Neuronal stem cell (in vitro differentiated cells): ENCODE measurements at regions not wholly inside any gene's neighbourhood (a gene's known extent, or its start where the extent isn't known, plus 50 kb on each side); places are given as distances from the start of the nearest gene placed in this dataset.

Experiments
- DNase-seq: peaks from one replicate; pipeline ENCODE4 v3.0.0-alpha.2; 2013; ENCODE audit warnings: low spot score
- H2AFZ ChIP-seq: one replicate; pipeline ENCODE4 v1.6.1; 2013; ENCODE audit warnings: mild to moderate bottlenecking, low read length, inconsistent platforms
- H2AK5ac ChIP-seq: 2 replicates; pipeline ENCODE4 v1.6.1; 2013; ENCODE audit warnings: low read depth, mild to moderate bottlenecking, inconsistent platforms, low read length, moderate library complexity, mixed read lengths
- H2BK120ac ChIP-seq: 2 replicates; pipeline ENCODE4 v1.6.1; 2013; ENCODE audit warnings: low read depth, mild to moderate bottlenecking, inconsistent platforms, low read length, moderate library complexity, mixed read lengths
- H2BK12ac ChIP-seq: one replicate; pipeline ENCODE4 v1.6.1; 2013; ENCODE audit warnings: low read length, inconsistent platforms
- H2BK15ac ChIP-seq: 2 replicates; pipeline ENCODE4 v1.6.1; 2013; ENCODE audit warnings: mild to moderate bottlenecking, low read length, inconsistent platforms, mixed read lengths
- H2BK5ac ChIP-seq: one replicate; pipeline ENCODE4 v1.6.1; 2013; ENCODE audit warnings: inconsistent platforms, mild to moderate bottlenecking, low read length, moderate library complexity
- H3K14ac ChIP-seq: one replicate; pipeline ENCODE4 v1.6.1; 2013; ENCODE audit warnings: low read length, inconsistent platforms
- H3K18ac ChIP-seq: 2 replicates; pipeline ENCODE4 v1.6.1; 2013; ENCODE audit warnings: low read length, inconsistent platforms
- H3K23ac ChIP-seq: 2 replicates; pipeline ENCODE4 v1.6.1; 2013; ENCODE audit warnings: low read depth, mild to moderate bottlenecking, mixed read lengths, low read length, inconsistent platforms; ENCODE audit not compliant: poor library complexity
- H3K27ac ChIP-seq: replicated peaks from 3 replicates; pipeline ENCODE4 v1.5.1; 2013; ENCODE audit warnings: low read length, inconsistent platforms
- H3K27me3 ChIP-seq, 3 experiments: 2 replicates each; pipeline ENCODE4 v1.6.1; 2013; ENCODE audit warnings: low read length in 3 of 3, mild to moderate bottlenecking in 2 of 3, inconsistent platforms in 1 of 3, low read depth in 1 of 3, mixed read lengths in 1 of 3, moderate library complexity in 1 of 3; ENCODE audit not compliant: control insufficient read depth in 3 of 3, insufficient read depth in 3 of 3
- H3K36me3 ChIP-seq, 2 donors: replicated peaks in 1 of 2; 2 replicates each; pipeline ENCODE4 v1.6.1; 2013; ENCODE audit warnings: low read length in 2 of 2; ENCODE audit not compliant: control insufficient read depth in 2 of 2, insufficient read depth in 2 of 2
- H3K4ac ChIP-seq: 2 replicates; pipeline ENCODE4 v1.6.1; 2013; ENCODE audit warnings: inconsistent platforms, mild to moderate bottlenecking, low read length, moderate library complexity
- H3K4me1 ChIP-seq, 2 donors: 1 replicate in 1 of 2; 2 replicates in 1 of 2; pipeline ENCODE4 v1.6.1; 2013; ENCODE audit warnings: low read length in 2 of 2, low read depth in 1 of 2; ENCODE audit not compliant: control insufficient read depth in 2 of 2, insufficient read depth in 1 of 2
- H3K4me2 ChIP-seq: one replicate; pipeline ENCODE4 v1.6.1; 2013; ENCODE audit warnings: mild to moderate bottlenecking, low read length, inconsistent platforms; ENCODE audit not compliant: insufficient read depth, poor library complexity, severe bottlenecking
- H3K4me3 ChIP-seq, 2 donors: 2 replicates each; pipeline ENCODE4 v1.5.1; 2013; ENCODE audit warnings: low read length in 2 of 2, mild to moderate bottlenecking in 2 of 2, inconsistent platforms in 1 of 2, moderate library complexity in 1 of 2
- H3K79me1 ChIP-seq: one replicate; pipeline ENCODE4 v1.6.1; 2013; ENCODE audit warnings: low read depth, mild to moderate bottlenecking, inconsistent platforms, low read length, moderate library complexity
- H3K9ac ChIP-seq: one replicate; pipeline ENCODE4 v1.6.1; 2013; ENCODE audit warnings: mild to moderate bottlenecking, low read depth, low read length, inconsistent platforms; ENCODE audit not compliant: poor library complexity
- H3K9me3 ChIP-seq, 2 donors: replicated peaks in 1 of 2; 2 replicates each; pipeline versions ENCODE3 to v1.6.1; 2013; ENCODE audit warnings: low read length in 2 of 2, mild to moderate bottlenecking in 2 of 2, inconsistent platforms in 1 of 2, low read depth in 1 of 2, mixed read lengths in 1 of 2, moderate library complexity in 1 of 2; ENCODE audit not compliant: control insufficient read depth in 2 of 2, insufficient read depth in 1 of 2
- H4K8ac ChIP-seq: one replicate; pipeline ENCODE4 v1.6.1; 2013; ENCODE audit warnings: low read depth, mild to moderate bottlenecking, inconsistent platforms, low read length, moderate library complexity
- H4K91ac ChIP-seq: one replicate; pipeline ENCODE4 v1.6.1; 2013; ENCODE audit warnings: low read length, low read depth, mild to moderate bottlenecking, inconsistent platforms; ENCODE audit not compliant: poor library complexity
- WGBS, 2 donors: extraction: QIAGEN DNeasy Blood & Tissue Kit; methylation state at CpG; one replicate each; pipeline ENCODE4 v1.1.7; 2013; ENCODE audit warnings: missing lambda C conversion rate in 2 of 2, mixed read lengths in 1 of 2; ENCODE audit not compliant: insufficient read length in 2 of 2, insufficient replicate concordance in 1 of 2; ENCODE audit errors: extremely low coverage in 2 of 2; 5-methylcytosine and 5-hydroxymethylcytosine counted together

GRCh38 chr4:12933760-12934221, 550.3 kb downstream of the RAB28 start:
- no peak overlapping the region for H2BK120ac ChIP-seq
- H3K79me1 ChIP-seq = no peaks in the 10 kb centered on the region
- H3K14ac ChIP-seq = no peak overlapping the region
- H2BK5ac ChIP-seq = no peak overlapping the region
- H3K4me1 ChIP-seq = peaks cover 0 to 7% of the 10 kb centered on the region in 2 donors
- no peak overlapping the region for H3K4me3 ChIP-seq
- no peak overlapping the region for H3K27ac ChIP-seq
- H3K36me3 ChIP-seq = no peaks in the 10 kb centered on the region
- H2AK5ac ChIP-seq = no peak overlapping the region
- H4K8ac ChIP-seq = no peak overlapping the region
- no peaks in the 10 kb centered on the region for H3K27me3 ChIP-seq
- H4K91ac ChIP-seq = no peak overlapping the region
- no peak overlapping the region for H2BK15ac ChIP-seq
- no peak overlapping the region for H3K4me2 ChIP-seq
- H2AFZ ChIP-seq = no peak overlapping the region
- no peak overlapping the region for H3K4ac ChIP-seq
- H2BK12ac ChIP-seq = no peak overlapping the region
- no peak overlapping the region for H3K18ac ChIP-seq
- no peak for DNase-seq
- H3K9me3 ChIP-seq = no peaks in the 10 kb centered on the region
- no peak overlapping the region for H3K9ac ChIP-seq
- no peak overlapping the region for H3K23ac ChIP-seq

GRCh38 chr4:12932203-12932788, 551.8 kb downstream of the RAB28 start:
- no peak for DNase-seq
- H2AFZ ChIP-seq = no peak overlapping the region
- H4K8ac ChIP-seq = no peak overlapping the region
- no CpG with 5 or more reads among the region's 4 CpGs for WGBS, 2 donors
- no peak overlapping the region for H4K91ac ChIP-seq
- H3K14ac ChIP-seq = no peak overlapping the region
- no peaks in the 10 kb centered on the region for H3K36me3 ChIP-seq
- no peak overlapping the region for H3K4ac ChIP-seq
- H3K79me1 ChIP-seq = no peaks in the 10 kb centered on the region
- no peaks in the 10 kb centered on the region for H3K27me3 ChIP-seq
- H3K4me2 ChIP-seq = no peak overlapping the region
- H2BK15ac ChIP-seq = no peak overlapping the region
- no peaks in the 10 kb centered on the region for H3K9me3 ChIP-seq
- no peak overlapping the region for H2AK5ac ChIP-seq
- no peak overlapping the region for H2BK12ac ChIP-seq
- H3K4me1 ChIP-seq = peaks cover 0 to 7% of the 10 kb centered on the region in 2 donors
- no peak overlapping the region for H2BK120ac ChIP-seq
- H3K9ac ChIP-seq = no peak overlapping the region
- H3K4me3 ChIP-seq = no peak overlapping the region
- no peak overlapping the region for H3K23ac ChIP-seq
- H3K18ac ChIP-seq = no peak overlapping the region
- H2BK5ac ChIP-seq = no peak overlapping the region
- H3K27ac ChIP-seq = no peak overlapping the region

GRCh38 chr4:12929784-12930183, 554.4 kb downstream of the RAB28 start:
- H3K4me1 ChIP-seq = peaks cover 0 to 7% of the 10 kb centered on the region in 2 donors
- no peak overlapping the region for H3K18ac ChIP-seq
- no peak overlapping the region for H3K9ac ChIP-seq
- H3K27ac ChIP-seq = no peak overlapping the region
- no peak for DNase-seq
- no peak overlapping the region for H3K4me3 ChIP-seq
- H3K79me1 ChIP-seq = no peaks in the 10 kb centered on the region
- no peak overlapping the region for H2BK120ac ChIP-seq
- H3K36me3 ChIP-seq = no peaks in the 10 kb centered on the region
- no peak overlapping the region for H2BK15ac ChIP-seq
- H4K8ac ChIP-seq = no peak overlapping the region
- H3K27me3 ChIP-seq = no peaks in the 10 kb centered on the region
- H3K23ac ChIP-seq = no peak overlapping the region
- no CpG with 5 or more reads among the region's 1 CpG for WGBS, 2 donors
- no peak overlapping the region for H2AK5ac ChIP-seq
- no peak overlapping the region for H3K4me2 ChIP-seq
- H2BK5ac ChIP-seq = no peak overlapping the region
- no peak overlapping the region for H2BK12ac ChIP-seq
- H3K4ac ChIP-seq = no peak overlapping the region
- H3K9me3 ChIP-seq = no peaks in the 10 kb centered on the region
- H4K91ac ChIP-seq = no peak overlapping the region
- H3K14ac ChIP-seq = no peak overlapping the region
- no peak overlapping the region for H2AFZ ChIP-seq

GRCh38 chr4:12928751-12929150, 555.4 kb downstream of the RAB28 start:
- Histone ChIP-seq H3K27ac (no peak overlapping the region), H3K27me3 (no peaks in the 10 kb centered on the region), H2AFZ (no peak overlapping the region), H2BK120ac (no peak overlapping the region), H2BK15ac (no peak overlapping the region), H3K23ac (no peak overlapping the region), H3K4me2 (no peak overlapping the region), H3K14ac (no peak overlapping the region), H2BK5ac (no peak overlapping the region), H3K36me3 (no peaks in the 10 kb centered on the region), H3K9ac (no peak overlapping the region), H3K4me1 (peaks cover 0 to 1% of the 10 kb centered on the region in 2 donors), H4K8ac (no peak overlapping the region), H3K18ac (no peak overlapping the region), H3K4ac (no peak overlapping the region), H3K9me3 (no peaks in the 10 kb centered on the region), H3K4me3 (no peak overlapping the region), H3K79me1 (no peaks in the 10 kb centered on the region), H2AK5ac (no peak overlapping the region), H2BK12ac (no peak overlapping the region), H4K91ac (no peak overlapping the region)
- no peak for DNase-seq
